Activated CD4-positive, alpha-beta memory T cell treated with anti-CD3 and anti-CD28 coated beads, Interleukin-2, amount 10 ng/mL, durations not matched to agents 7 days and 5 days (primary cell): ENCODE measurements at regions not wholly inside any gene's neighbourhood (a gene's known extent, or its start where the extent isn't known, plus 50 kb on each side); places are given as distances from the start of the nearest gene placed in this dataset.

ENCODE experiments used
- CTCF ChIA-PET: fragments of 350-600 bp; sonication (Branson Sonifier 250); formaldehyde crosslinking; loops from one replicate; lab custom pipeline; 2021; ENCODE audit warnings: antibody characterized with exemption, inconsistent platforms; lab: Charles Lee
- POLR2A ChIA-PET: fragments of 350-600 bp; sonication (Branson Sonifier 250); formaldehyde crosslinking; loops from one replicate; lab custom pipeline; 2021; ENCODE audit warnings: antibody characterized with exemption; lab: Charles Lee
- DNase-seq: peaks from one replicate; pipeline ENCODE4 v3.0.0-alpha.2; 2020
- H3K27ac Mint-ChIP-seq: one replicate; pipeline ENCODE4 v1.8.0; 2021; ENCODE audit warnings: mild to moderate bottlenecking, mixed read lengths
- H3K27me3 Mint-ChIP-seq: one replicate; pipeline ENCODE4 v1.8.0; 2021; ENCODE audit warnings: mixed read lengths
- H3K36me3 Mint-ChIP-seq: one replicate; pipeline ENCODE4 v1.8.0; 2021; ENCODE audit warnings: low read depth, mixed read lengths
- H3K4me1 Mint-ChIP-seq: one replicate; pipeline ENCODE4 v1.8.0; 2021; ENCODE audit warnings: mixed read lengths
- H3K4me3 Mint-ChIP-seq: one replicate; pipeline ENCODE4 v1.8.0; 2021; ENCODE audit warnings: mild to moderate bottlenecking, mixed read lengths
- H3K9me3 Mint-ChIP-seq: one replicate; pipeline ENCODE4 v1.8.0; 2021; ENCODE audit warnings: mixed read lengths

DNA sequence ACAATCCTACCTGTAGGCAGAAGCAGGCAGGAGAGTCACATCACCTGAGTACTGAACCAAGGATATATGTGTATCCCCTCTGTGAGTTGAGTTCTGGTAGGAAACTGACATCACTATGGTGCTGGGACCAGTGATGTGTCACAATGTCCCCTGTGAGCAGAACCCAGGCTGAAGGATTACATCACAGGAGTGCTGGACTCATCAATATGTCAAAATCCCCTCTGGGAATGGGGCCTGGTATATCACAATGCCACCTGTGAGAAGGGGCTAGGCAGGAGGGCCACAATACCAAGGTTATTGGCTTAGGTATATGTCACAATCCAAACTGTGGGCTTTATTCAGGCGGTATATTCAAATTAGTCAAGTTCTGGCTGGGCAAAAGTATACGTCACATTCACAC, 2098.3 kb downstream of the TP53TG3F start:
- ChIA-PET POLR2A (no interaction called here), CTCF (no interaction called here)
- Mint-ChIP-seq H3K4me1 (no peaks in the 10 kb centered on the region), H3K27ac (no peak overlapping the region), H3K9me3 (peaks cover 27% of the 10 kb centered on the region), H3K4me3 (no peak overlapping the region), H3K36me3 (no peaks in the 10 kb centered on the region), H3K27me3 (no peaks in the 10 kb centered on the region)
- DNase-seq: no peak

DNA sequence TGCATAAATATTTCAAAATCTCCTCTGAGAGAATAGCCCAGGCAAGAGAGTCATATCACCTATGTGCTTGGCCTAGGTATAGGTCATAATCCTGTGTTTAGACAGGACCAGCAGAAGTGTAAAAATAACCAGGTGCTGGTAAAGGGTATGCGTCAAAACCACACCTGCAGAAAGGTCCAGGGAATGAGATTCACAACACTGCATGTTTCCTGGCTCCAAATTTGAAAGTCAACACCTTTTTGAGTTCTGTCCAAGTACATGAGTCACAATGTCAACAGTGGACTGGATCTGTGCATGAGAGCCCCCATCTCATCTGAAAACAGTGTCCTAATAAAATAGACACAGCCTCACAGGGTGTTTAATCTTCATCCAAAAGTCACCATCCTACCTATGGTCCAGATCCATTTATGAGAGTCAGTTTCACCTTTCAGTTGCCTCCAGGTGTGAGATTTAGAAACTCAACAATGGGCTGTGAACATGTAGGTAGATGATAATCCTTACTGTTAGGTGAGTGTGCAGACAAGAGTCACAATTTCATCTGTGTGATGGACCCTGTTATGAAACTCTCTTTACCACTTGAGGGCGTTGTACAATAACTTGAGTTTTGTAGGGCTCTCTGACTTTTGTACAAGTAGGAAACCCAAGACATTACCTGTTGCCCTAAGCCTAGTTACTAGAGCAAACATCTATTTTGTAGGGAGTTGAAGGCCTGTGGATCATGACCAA, 2100.7 kb downstream of the TP53TG3F start:
- CTCF ChIA-PET: no interaction called here
- Mint-ChIP-seq H3K36me3 (no peaks in the 10 kb centered on the region), H3K27ac (no peak overlapping the region), H3K4me1 (no peaks in the 10 kb centered on the region), H3K9me3 (peaks cover 24% of the 10 kb centered on the region), H3K4me3 (no peak overlapping the region), H3K27me3 (no peaks in the 10 kb centered on the region)
- DNase-seq: no peak
- POLR2A ChIA-PET: no interaction called here

DNA sequence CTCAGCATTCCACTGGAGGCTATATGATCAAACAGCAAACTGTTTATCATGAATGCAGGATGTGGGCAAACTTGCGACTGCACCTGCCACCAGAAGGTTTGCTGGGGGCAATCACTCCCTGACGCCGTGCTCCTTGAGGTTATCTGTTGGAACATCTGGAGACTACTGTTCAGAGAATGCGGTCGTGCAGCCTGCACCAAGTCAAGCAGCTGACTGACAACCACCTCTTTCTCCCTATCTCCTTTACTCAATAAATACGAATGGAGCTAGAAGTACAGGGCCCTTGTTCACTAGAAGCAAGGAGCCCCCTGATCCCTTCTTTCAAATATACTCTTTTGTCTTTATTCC, 2101.2 kb downstream of the TP53TG3F start:
- H3K9me3 Mint-ChIP-seq: peaks cover 28% of the 10 kb centered on the region
- H3K4me3 Mint-ChIP-seq: no peak overlapping the region
- H3K4me1 Mint-ChIP-seq: no peaks in the 10 kb centered on the region
- POLR2A ChIA-PET: no interaction called here
- no peak overlapping the region for H3K27ac Mint-ChIP-seq
- DNase-seq: no peak
- H3K27me3 Mint-ChIP-seq: no peaks in the 10 kb centered on the region
- H3K36me3 Mint-ChIP-seq: no peaks in the 10 kb centered on the region
- CTCF ChIA-PET: no interaction called here

GRCh38 chr16:35561346-35561745, 2101.9 kb downstream of the TP53TG3F start:
- ChIA-PET POLR2A (no interaction called here), CTCF (no interaction called here)
- Mint-ChIP-seq H3K27ac (no peak overlapping the region), H3K4me3 (no peak overlapping the region), H3K27me3 (no peaks in the 10 kb centered on the region), H3K4me1 (no peaks in the 10 kb centered on the region), H3K9me3 (peaks cover 26% of the 10 kb centered on the region), H3K36me3 (no peaks in the 10 kb centered on the region)
- no peak for DNase-seq

GRCh38 chr16:35562471-35562870, 2103.1 kb downstream of the TP53TG3F start:
- no peak for DNase-seq
- ChIA-PET CTCF (no interaction called here), POLR2A (no interaction called here)
- no peaks in the 10 kb centered on the region for H3K36me3 Mint-ChIP-seq
- no peak overlapping the region for H3K4me3 Mint-ChIP-seq
- no peaks in the 10 kb centered on the region for H3K27me3 Mint-ChIP-seq
- H3K27ac Mint-ChIP-seq: no peak overlapping the region
- peaks cover 32% of the 10 kb centered on the region for H3K9me3 Mint-ChIP-seq
- H3K4me1 Mint-ChIP-seq: no peaks in the 10 kb centered on the region

DNA sequence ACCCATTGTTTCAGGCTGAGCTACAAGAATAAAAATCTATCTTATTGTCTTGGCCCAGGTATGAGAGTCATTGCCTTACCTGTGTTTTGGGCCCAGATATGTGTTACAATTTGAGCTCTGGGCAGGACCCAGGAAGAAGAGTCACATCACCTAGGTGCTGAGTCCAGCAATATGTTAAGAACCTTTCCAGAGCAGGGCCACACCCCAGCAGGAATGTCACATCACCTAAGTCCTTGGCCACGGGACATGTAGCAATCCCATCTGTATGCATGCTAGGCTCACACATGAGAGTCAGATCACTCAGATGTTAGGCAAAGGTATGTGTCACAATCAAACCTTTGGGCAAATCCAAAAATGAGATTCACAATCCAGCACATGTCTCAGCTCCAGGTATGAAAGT, 2103.5 kb downstream of the TP53TG3F start:
- Mint-ChIP-seq H3K4me1 (no peaks in the 10 kb centered on the region), H3K4me3 (no peak overlapping the region), H3K27me3 (no peaks in the 10 kb centered on the region), H3K9me3 (peaks cover 36% of the 10 kb centered on the region), H3K36me3 (no peaks in the 10 kb centered on the region), H3K27ac (no peak overlapping the region)
- POLR2A ChIA-PET: no interaction called here
- CTCF ChIA-PET: no interaction called here
- no peak for DNase-seq

DNA sequence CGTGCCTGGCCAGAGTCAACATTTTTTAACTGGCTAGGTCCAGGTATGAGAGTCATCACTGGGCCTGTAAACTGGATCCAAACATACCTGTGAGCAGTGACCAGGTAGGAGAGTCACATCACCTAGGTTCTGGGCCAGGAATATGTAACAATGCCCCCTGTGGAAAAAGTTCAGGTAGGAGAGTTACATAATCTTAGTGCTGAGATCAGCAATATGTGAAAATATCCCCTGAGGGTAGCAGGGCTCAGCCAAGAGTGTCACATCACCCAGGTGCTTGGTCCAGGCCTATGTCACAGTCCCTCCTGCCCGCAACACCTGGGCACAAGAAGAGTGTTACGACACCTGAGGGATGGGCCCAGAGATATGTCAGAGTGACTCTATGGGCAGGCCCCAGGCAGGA, 2104.7 kb downstream of the TP53TG3F start:
- no peaks in the 10 kb centered on the region for H3K4me1 Mint-ChIP-seq
- no peaks in the 10 kb centered on the region for H3K27me3 Mint-ChIP-seq
- peaks cover 31% of the 10 kb centered on the region for H3K9me3 Mint-ChIP-seq
- H3K4me3 Mint-ChIP-seq: no peak overlapping the region
- no peaks in the 10 kb centered on the region for H3K36me3 Mint-ChIP-seq
- ChIA-PET POLR2A (no interaction called here), CTCF (no interaction called here)
- H3K27ac Mint-ChIP-seq: no peak overlapping the region
- DNase-seq: no peak

GRCh38 chr16:35564889-35565288, 2105.5 kb downstream of the TP53TG3F start:
- H3K4me3 Mint-ChIP-seq: no peak overlapping the region
- H3K27ac Mint-ChIP-seq: no peak overlapping the region
- CTCF ChIA-PET: no interaction called here

DNA sequence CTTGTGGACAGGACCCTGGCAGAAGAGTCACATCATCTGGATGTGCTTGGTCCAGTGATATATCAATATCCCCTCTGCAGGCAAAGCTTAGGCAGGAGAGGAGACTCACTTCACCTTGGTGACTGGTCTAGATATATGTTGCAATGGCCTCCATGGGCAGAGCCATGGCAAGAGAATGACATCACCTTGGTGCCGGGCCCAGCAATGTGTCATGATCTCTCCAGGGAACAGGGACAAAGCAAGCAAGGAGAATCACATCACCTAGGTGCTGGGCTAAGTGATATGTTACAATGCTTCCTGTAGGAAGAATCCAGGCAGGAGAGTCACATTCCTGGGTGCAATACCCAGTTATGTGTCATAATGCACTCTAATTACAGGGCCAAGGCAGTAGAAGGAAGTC, 2106.2 kb downstream of the TP53TG3F start:
- H3K36me3 Mint-ChIP-seq: no peaks in the 10 kb centered on the region
- no peaks in the 10 kb centered on the region for H3K27me3 Mint-ChIP-seq
- no peaks in the 10 kb centered on the region for H3K4me1 Mint-ChIP-seq
- POLR2A ChIA-PET: no interaction called here
- H3K9me3 Mint-ChIP-seq: peaks cover 22% of the 10 kb centered on the region
- DNase-seq: no peak
- no peak overlapping the region for H3K27ac Mint-ChIP-seq
- CTCF ChIA-PET: no interaction called here
- H3K4me3 Mint-ChIP-seq: no peak overlapping the region

More at GRCh38 chr16:35564889-35565288, 2105.5 kb downstream of the TP53TG3F start:
- H3K4me1 Mint-ChIP-seq: no peaks in the 10 kb centered on the region
- no peaks in the 10 kb centered on the region for H3K27me3 Mint-ChIP-seq
- H3K36me3 Mint-ChIP-seq: no peaks in the 10 kb centered on the region
- POLR2A ChIA-PET: no interaction called here
- H3K9me3 Mint-ChIP-seq: peaks cover 25% of the 10 kb centered on the region
- DNase-seq: no peak

DNA sequence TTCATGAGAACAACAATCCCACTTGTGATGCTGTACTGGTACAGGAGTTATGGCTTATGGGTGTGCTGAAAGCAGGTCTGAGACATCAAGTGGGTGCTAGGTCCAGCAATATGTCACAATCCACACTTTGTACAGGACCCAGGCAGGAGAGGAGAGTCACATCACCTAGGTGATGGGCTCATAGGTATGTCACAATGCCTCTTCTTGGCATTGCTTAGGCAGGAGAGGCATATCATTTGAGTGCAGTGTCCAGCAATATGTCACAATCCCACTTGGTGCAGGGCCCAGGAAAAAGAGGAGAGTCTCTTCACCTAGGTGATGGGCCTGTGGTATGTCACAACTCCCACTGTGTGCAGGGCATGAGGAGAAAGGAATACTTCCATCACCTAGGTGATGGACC, 2110.0 kb downstream of the TP53TG3F start:
- CTCF ChIA-PET: no interaction called here
- H3K4me1 Mint-ChIP-seq: no peaks in the 10 kb centered on the region
- DNase-seq: no peak
- no peaks in the 10 kb centered on the region for H3K27me3 Mint-ChIP-seq
- no peak overlapping the region for H3K4me3 Mint-ChIP-seq
- no peaks in the 10 kb centered on the region for H3K36me3 Mint-ChIP-seq
- H3K27ac Mint-ChIP-seq: no peak overlapping the region
- POLR2A ChIA-PET: no interaction called here
- H3K9me3 Mint-ChIP-seq: peaks cover 36% of the 10 kb centered on the region

DNA sequence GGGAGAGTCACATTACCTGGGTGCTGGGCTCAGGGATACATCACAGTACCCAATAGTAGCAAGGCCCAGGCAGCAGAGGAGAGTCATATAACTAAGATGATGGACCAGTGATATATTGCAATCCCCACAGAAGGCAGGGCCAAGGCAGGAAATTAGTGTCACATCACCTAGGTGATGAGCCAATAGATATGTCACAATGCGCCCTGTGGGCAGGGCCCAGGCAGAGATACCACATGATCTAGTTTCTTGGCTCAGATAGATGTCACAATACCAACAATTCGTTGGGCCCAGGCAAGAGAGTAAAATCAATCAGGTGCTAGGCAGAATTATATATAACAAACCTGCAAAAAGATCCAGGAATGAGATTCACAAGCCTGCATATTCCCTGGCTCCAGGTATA, 2111.5 kb downstream of the TP53TG3F start:
- Mint-ChIP-seq H3K27me3 (no peaks in the 10 kb centered on the region), H3K36me3 (no peaks in the 10 kb centered on the region), H3K9me3 (peaks cover 32% of the 10 kb centered on the region), H3K4me3 (no peak overlapping the region), H3K27ac (no peak overlapping the region), H3K4me1 (no peaks in the 10 kb centered on the region)
- POLR2A ChIA-PET: no interaction called here
- CTCF ChIA-PET: no interaction called here
- no peak for DNase-seq

DNA sequence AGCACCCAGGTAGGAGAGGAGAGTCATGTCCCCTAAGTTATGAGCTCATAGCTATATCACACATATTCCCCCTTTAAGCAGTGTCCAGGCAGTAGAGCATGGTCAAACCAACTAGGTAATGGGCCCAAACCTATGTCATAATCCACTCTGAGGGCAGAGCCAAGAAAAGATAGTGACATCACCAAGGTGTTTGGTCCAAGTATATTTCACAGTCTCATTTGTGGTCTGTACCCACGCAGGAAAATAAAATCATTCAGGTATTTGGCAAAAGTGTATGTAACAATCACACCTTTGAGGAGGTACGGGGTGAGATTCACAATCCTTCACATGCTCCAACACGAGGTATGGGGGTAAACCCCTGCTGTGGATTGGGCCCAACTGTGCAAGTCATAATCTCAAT, 2112.8 kb downstream of the TP53TG3F start:
- ChIA-PET POLR2A (no interaction called here), CTCF (no interaction called here)
- Mint-ChIP-seq H3K27ac (no peak overlapping the region), H3K4me1 (no peaks in the 10 kb centered on the region), H3K9me3 (peaks cover 33% of the 10 kb centered on the region), H3K27me3 (no peaks in the 10 kb centered on the region), H3K36me3 (no peaks in the 10 kb centered on the region), H3K4me3 (no peak overlapping the region)
- no peak for DNase-seq

DNA sequence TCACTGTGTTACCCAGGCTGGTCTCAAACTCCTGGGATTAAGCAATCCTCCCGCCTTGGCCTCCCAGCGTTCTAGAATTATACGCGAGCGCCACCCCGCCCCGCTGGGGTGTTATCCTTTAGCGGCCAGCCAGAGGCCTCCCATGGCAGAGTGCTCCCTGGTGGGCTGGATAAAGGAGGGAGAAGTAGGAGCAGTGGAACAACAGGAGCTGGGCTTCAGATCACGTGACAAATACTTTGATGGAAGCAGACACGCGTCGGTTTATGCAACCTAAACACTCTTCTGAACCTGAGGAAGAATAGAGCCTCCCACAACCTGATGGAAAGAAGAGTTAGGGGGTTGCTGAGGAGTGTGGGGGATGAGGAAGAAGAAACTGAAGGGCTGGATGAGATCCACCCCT, 2114.0 kb downstream of the TP53TG3F start:
- H3K9me3 Mint-ChIP-seq: peaks cover 29% of the 10 kb centered on the region
- no peak for DNase-seq
- no peak overlapping the region for H3K27ac Mint-ChIP-seq
- CTCF ChIA-PET: no interaction called here
- no peaks in the 10 kb centered on the region for H3K4me1 Mint-ChIP-seq
- H3K27me3 Mint-ChIP-seq: no peaks in the 10 kb centered on the region
- H3K4me3 Mint-ChIP-seq: no peak overlapping the region
- H3K36me3 Mint-ChIP-seq: no peaks in the 10 kb centered on the region
- POLR2A ChIA-PET: no interaction called here

DNA sequence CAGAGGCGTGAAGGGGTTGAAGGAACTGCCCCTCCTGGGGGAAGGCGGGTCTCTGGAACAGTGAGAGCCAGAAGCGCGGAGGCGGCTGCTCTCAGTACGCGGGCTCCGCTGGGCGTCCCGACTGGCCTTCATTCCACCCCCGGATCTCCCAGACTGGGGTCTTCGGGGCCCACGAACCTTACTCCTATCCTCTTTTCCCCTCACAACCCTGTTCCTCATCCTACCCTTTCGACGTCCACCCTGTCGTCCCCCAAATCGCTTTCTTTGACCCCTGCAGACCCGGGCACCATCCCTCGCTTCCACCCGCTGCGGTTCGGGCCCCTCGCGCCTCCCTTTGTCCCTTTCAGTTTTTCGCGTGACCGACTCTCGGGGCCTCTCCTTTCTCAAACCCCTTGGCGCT, 2114.6 kb downstream of the TP53TG3F start:
- Mint-ChIP-seq H3K4me3 (no peak overlapping the region), H3K36me3 (no peaks in the 10 kb centered on the region)

More for the DNA sequence above, 2114.6 kb downstream of the TP53TG3F start:
- no peaks in the 10 kb centered on the region for H3K27me3 Mint-ChIP-seq
- ChIA-PET POLR2A (no interaction called here), CTCF (no interaction called here)
- no peak for DNase-seq
- H3K9me3 Mint-ChIP-seq: peaks cover 35% of the 10 kb centered on the region
- H3K4me1 Mint-ChIP-seq: no peaks in the 10 kb centered on the region
- H3K27ac Mint-ChIP-seq: no peak overlapping the region
